HEK293 (cell line): ENCODE measurements at regions not wholly inside any gene's neighbourhood (a gene's known extent, or its start where the extent isn't known, plus 50 kb on each side); places are given as distances from the start of the nearest gene placed in this dataset.
"Not testable (repeated sequence)": the region's sequence is repeated elsewhere in the genome, so short reads cannot be mapped to it uniquely, and the experiment has no call there.

Source experiments
- CTCF ChIA-PET: fragments of 350-600 bp; formaldehyde crosslinking; extraction: SDS; loops from one replicate; lab custom pipeline; 2021; ENCODE audit warnings: antibody characterized with exemption; lab: Yijun Ruan, JAX
- POLR2A ChIA-PET: fragments of 300-600 bp; formaldehyde crosslinking; extraction: SDS; loops from one replicate; lab custom pipeline; 2020; ENCODE audit warnings: antibody characterized with exemption, inconsistent platforms; lab: Yijun Ruan, JAX
- H3K27ac ChIP-seq: fragments of 200-500 bp; sonication (Bioruptor generic); 2 replicates; pipeline ENCODE4 v1.5.1; 2014; ENCODE audit warnings: low read depth, low read length, control low read depth, inconsistent platforms; ENCODE audit errors: extremely low read depth
- H3K36me3 ChIP-seq, 2 experiments: fragments of 200-500 bp in 1 of 2; sonication (Bioruptor generic) in 1 of 2; 1 replicate in 1 of 2; 2 replicates in 1 of 2; pipeline ENCODE4 v1.5.1; 2014 to 2017; ENCODE audit warnings: inconsistent platforms in 2 of 2, low read length in 2 of 2; ENCODE audit not compliant: control insufficient read depth in 2 of 2, insufficient read depth in 1 of 2
- H3K4me1 ChIP-seq: fragments of 200-500 bp; sonication (Bioruptor generic); 2 replicates; pipeline ENCODE4 v1.5.1; 2014; ENCODE audit warnings: mild to moderate bottlenecking, low read length, inconsistent platforms; ENCODE audit not compliant: control insufficient read depth, insufficient read depth
- H3K4me3 ChIP-seq: 2 replicates; pipeline ENCODE4 v1.5.1; 2011; ENCODE audit warnings: low read depth, mild to moderate bottlenecking, control low read depth, low read length, moderate library complexity
- H3K9me3 ChIP-seq: fragments of 200-500 bp; sonication (Bioruptor generic); 2 replicates; pipeline ENCODE4 v1.5.1; 2014; ENCODE audit warnings: low read depth, low read length, inconsistent platforms; ENCODE audit not compliant: control insufficient read depth, insufficient read depth
- KLF10 ChIP-seq: fragments of 450-650 bp; IDR thresholded peaks from 2 replicates; pipeline ENCODE4 v1.5.1; 2018; ENCODE audit warnings: missing biosample characterization, mild to moderate bottlenecking, missing genetic modification characterization
- KLF9 ChIP-seq: fragments of 450-650 bp; formaldehyde crosslinking; IDR thresholded peaks from 2 replicates; pipeline ENCODE4 v1.5.1; 2016; ENCODE audit warnings: missing biosample characterization, missing genetic modification characterization, low read depth
- SETDB1 ChIP-seq: IDR thresholded peaks from one replicate; pipeline ENCODE4 v1.6.1; 2017; ENCODE audit warnings: mild to moderate bottlenecking, low read length, moderate library complexity, mixed read lengths; ENCODE audit not compliant: insufficient read length
- TRIM28 ChIP-seq: IDR thresholded peaks from 2 replicates; pipeline ENCODE4 v1.6.1; 2011; ENCODE audit warnings: low read length, control low read depth, borderline replicate concordance
- ZFP69B ChIP-seq: fragments of 450-650 bp; formaldehyde crosslinking; IDR thresholded peaks from 2 replicates; pipeline ENCODE4 v1.5.1; 2016; ENCODE audit warnings: missing biosample characterization, missing genetic modification characterization
- ZNF112 ChIP-seq: fragments of 450-650 bp; formaldehyde crosslinking; IDR thresholded peaks from 2 replicates; pipeline ENCODE4 v1.5.0; 2017; ENCODE audit warnings: missing biosample characterization, missing genetic modification characterization
- ZNF133 ChIP-seq: fragments of 450-650 bp; formaldehyde crosslinking; IDR thresholded peaks from 2 replicates; pipeline ENCODE4 v1.5.1; 2016; ENCODE audit warnings: missing biosample characterization, missing genetic modification characterization
- ZNF223 ChIP-seq: fragments of 450-650 bp; formaldehyde crosslinking; IDR thresholded peaks from 2 replicates; pipeline ENCODE4 v1.5.1; 2016; ENCODE audit warnings: missing biosample characterization, missing genetic modification characterization
- ZNF404 ChIP-seq: fragments of 450-650 bp; formaldehyde crosslinking; IDR thresholded peaks from 2 replicates; pipeline ENCODE4 v1.5.1; 2017; ENCODE audit warnings: missing biosample characterization, missing genetic modification characterization
- ZNF423 ChIP-seq: fragments of 450-650 bp; formaldehyde crosslinking; IDR thresholded peaks from 2 replicates; pipeline ENCODE4 v1.5.1; 2016; ENCODE audit warnings: missing biosample characterization, missing genetic modification characterization
- ZNF561 ChIP-seq: fragments of 450-650 bp; IDR thresholded peaks from 2 replicates; pipeline ENCODE4 v1.5.1; 2018; ENCODE audit warnings: missing biosample characterization, missing genetic modification characterization, borderline replicate concordance
- ZNF654 ChIP-seq: fragments of 450-650 bp; formaldehyde crosslinking; IDR thresholded peaks from 2 replicates; pipeline ENCODE4 v1.5.1; 2016; ENCODE audit warnings: low read depth, missing biosample characterization, missing genetic modification characterization
- ZNF76 ChIP-seq: fragments of 450-650 bp; formaldehyde crosslinking; IDR thresholded peaks from 2 replicates; pipeline ENCODE4; 2016; ENCODE audit warnings: low read depth, missing biosample characterization, missing genetic modification characterization, borderline replicate concordance
- TF ChIP-seq, protein P1 (sequence below): fragments of 450-650 bp; formaldehyde crosslinking; IDR thresholded peaks from 2 replicates; pipeline ENCODE4 v1.5.1; 2016; ENCODE audit warnings: missing biosample characterization, missing genetic modification characterization
- TF ChIP-seq, protein P2 (sequence below): fragments of 450-650 bp; formaldehyde crosslinking; IDR thresholded peaks from 2 replicates; pipeline ENCODE4 v1.5.1; 2016; ENCODE audit warnings: missing biosample characterization, missing genetic modification characterization, low read depth
- TF ChIP-seq, protein P3 (sequence below): fragments of 450-650 bp; formaldehyde crosslinking; IDR thresholded peaks from 2 replicates; pipeline ENCODE4 v1.5.1; 2016; ENCODE audit warnings: missing biosample characterization, missing genetic modification characterization
- TF ChIP-seq, protein P4 (sequence below): fragments of 450-650 bp; formaldehyde crosslinking; IDR thresholded peaks from 2 replicates; pipeline ENCODE4 v1.5.1; 2016; ENCODE audit warnings: missing biosample characterization, missing genetic modification characterization

DNA sequence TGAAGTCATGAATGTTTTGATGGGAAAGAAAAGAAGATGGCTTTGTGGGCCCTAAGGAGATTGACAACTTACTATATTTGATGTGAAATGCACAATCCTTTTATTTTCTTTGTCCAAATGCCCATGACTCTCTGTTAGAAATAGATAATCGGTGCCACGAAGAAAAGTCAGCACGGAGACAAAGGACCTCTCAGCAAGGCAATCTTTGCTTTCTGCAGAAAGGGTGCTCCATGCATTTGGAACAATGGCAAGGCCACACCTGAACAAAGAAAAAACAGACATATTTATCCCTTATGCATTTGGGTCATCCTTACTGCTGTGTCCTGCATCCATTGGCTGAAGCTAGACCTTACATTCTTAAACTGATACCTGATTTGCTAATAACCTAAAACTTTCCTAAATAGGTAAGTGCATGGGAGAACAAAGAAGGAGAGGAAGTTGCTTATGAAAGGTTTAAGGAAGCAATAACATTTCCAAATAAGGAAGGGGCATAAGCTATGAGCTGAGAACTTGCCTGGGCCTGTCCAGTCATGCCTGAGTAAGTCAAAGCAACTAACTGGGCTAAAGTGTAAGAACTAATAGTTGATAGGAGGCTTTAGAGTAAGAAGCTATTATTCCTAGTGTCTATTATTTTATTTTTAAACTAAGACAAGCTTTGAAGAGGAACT, 158.0 kb upstream of the LMNTD1 start:
- H3K9me3 ChIP-seq, result not testable (repeated sequence)
- TF ChIP-seq ZNF561 (tag by site-specific recombination), result peak; percentile 73; the same call in 1 of the 2 replicates
- TF ChIP-seq TRIM28, result peak; percentile 95; the same call in 1 of the 2 replicates
- peak; percentile 100 for TF ChIP-seq SETDB1
- TF ChIP-seq, all 188 proteins: peak for 3; not testable (repeated sequence) for 185
- H3K27ac ChIP-seq, H3K36me3 ChIP-seq, H3K4me1 ChIP-seq, CTCF ChIA-PET, H3K4me3 ChIP-seq: not testable (repeated sequence)
- POLR2A ChIA-PET, result interaction anchor here (0.9 kb wide), 1 partner anchor 19 kb away, joined by 3 read pairs; no protein-coding TSS in a partner anchor

DNA sequence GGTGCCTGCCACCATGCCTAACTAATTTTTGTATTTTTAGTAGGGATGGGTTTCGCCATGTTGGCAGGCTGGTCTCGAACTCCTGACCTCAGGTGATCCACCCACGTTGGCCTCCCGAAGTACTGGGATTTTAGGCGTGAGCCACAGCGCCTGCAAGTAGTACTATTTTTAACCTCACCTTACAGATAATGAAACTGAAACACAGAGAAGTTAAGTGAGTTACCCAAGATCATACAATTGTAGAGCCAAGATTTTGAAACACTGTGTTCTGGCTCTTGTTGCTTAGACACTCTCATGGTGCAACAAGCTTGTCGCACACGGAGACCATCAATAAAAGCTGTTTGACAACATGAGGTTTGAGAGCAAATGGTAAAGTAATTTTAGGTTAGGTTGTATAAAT, 159.1 kb upstream of the LMNTD1 start:
- Histone ChIP-seq H3K4me3 (no peak overlapping the region), H3K4me1 (no peaks in the 10 kb centered on the region), H3K27ac (no peak overlapping the region)
- CTCF ChIA-PET, result no interaction called here
- TF ChIP-seq KLF10 (tag by site-specific recombination), result no peak
- TF ChIP-seq, protein P1, sequence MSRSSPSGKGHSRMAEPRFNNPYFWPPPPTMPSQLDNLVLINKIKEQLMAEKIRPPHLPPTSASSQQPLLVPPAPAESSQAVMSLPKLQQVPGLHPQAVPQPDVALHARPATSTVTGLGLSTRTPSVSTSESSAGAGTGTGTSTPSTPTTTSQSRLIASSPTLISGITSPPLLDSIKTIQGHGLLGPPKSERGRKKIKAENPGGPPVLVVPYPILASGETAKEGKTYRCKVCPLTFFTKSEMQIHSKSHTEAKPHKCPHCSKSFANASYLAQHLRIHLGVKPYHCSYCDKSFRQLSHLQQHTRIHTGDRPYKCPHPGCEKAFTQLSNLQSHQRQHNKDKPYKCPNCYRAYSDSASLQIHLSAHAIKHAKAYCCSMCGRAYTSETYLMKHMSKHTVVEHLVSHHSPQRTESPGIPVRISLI (tag by site-specific recombination), result peak; percentile 8; the same call in 1 of the 2 replicates
- TF ChIP-seq, all 188 proteins: peak for 1
- POLR2A ChIA-PET, result no interaction called here
- Histone ChIP-seq H3K36me3 (no peaks in the 10 kb centered on the region), H3K9me3 (no peaks in the 10 kb centered on the region; the same call in 1 of the 2 replicates)

DNA sequence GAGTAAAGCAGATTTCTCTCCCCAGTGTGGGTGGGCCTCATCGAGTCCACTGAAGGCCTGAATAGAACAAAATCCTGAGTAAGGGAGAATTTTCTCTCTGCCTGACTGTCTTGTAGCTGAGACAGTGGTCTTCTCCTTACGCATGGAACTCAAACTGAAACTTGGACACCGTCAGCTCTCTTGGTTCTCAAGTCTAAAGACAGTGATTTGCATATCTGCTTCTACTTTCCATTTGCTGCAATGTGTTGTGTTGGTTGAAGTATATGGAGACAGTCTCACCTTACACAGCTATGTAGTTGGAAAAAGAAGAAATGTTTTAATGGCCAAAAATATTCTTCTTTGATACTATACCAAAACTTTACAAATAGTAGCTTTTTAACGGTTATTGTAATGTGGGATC, 160.2 kb upstream of the LMNTD1 start:
- CTCF ChIA-PET, result no interaction called here
- H3K27ac ChIP-seq, result no peak overlapping the region
- H3K4me3 ChIP-seq, result no peak overlapping the region
- POLR2A ChIA-PET, result no interaction called here
- H3K4me1 ChIP-seq, result no peaks in the 10 kb centered on the region
- TF ChIP-seq ZNF133 (no peak), KLF9 (tag by site-specific recombination) (no peak), ZNF76 (no peak), ZNF112 (tag by site-specific recombination) (no peak), ZNF404 (no peak), ZNF654 (tag by site-specific recombination) (no peak), ZNF223 (no peak), ZNF423 (no peak), ZFP69B (tag by site-specific recombination) (no peak)
- TF ChIP-seq, protein P2, sequence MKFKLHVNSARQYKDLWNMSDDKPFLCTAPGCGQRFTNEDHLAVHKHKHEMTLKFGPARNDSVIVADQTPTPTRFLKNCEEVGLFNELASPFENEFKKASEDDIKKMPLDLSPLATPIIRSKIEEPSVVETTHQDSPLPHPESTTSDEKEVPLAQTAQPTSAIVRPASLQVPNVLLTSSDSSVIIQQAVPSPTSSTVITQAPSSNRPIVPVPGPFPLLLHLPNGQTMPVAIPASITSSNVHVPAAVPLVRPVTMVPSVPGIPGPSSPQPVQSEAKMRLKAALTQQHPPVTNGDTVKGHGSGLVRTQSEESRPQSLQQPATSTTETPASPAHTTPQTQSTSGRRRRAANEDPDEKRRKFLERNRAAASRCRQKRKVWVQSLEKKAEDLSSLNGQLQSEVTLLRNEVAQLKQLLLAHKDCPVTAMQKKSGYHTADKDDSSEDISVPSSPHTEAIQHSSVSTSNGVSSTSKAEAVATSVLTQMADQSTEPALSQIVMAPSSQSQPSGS (tag by site-specific recombination), result no peak
- TF ChIP-seq, protein P3, sequence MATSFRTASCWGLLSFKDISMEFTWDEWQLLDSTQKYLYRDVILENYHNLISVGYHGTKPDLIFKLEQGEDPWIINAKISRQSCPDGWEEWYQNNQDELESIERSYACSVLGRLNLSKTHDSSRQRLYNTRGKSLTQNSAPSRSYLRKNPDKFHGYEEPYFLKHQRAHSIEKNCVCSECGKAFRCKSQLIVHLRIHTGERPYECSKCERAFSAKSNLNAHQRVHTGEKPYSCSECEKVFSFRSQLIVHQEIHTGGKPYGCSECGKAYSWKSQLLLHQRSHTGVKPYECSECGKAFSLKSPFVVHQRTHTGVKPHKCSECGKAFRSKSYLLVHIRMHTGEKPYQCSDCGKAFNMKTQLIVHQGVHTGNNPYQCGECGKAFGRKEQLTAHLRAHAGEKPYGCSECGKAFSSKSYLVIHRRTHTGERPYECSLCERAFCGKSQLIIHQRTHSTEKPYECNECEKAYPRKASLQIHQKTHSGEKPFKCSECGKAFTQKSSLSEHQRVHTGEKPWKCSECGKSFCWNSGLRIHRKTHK (tag by site-specific recombination), result no peak
- TF ChIP-seq, protein P4, sequence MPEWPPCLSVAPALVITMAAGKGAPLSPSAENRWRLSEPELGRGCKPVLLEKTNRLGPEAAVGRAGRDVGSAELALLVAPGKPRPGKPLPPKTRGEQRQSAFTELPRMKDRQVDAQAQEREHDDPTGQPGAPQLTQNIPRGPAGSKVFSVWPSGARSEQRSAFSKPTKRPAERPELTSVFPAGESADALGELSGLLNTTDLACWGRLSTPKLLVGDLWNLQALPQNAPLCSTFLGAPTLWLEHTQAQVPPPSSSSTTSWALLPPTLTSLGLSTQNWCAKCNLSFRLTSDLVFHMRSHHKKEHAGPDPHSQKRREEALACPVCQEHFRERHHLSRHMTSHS (tag by site-specific recombination), result no peak
- TF ChIP-seq, all 188 proteins: peak for 0
- no peaks in the 10 kb centered on the region; the same call in 1 of the 2 replicates for H3K9me3 ChIP-seq
- no peaks in the 10 kb centered on the region for H3K36me3 ChIP-seq
